Activated T-helper 2 cell treated with anti-CD3 and anti-CD28 coated beads, Interferon-gamma antibody, Interleukin-2, Interleukin-4, amounts not matched to agents 10 μg/mL and 5 μg/mL and 100 μg/mL, durations not matched to agents 14 hours and 24 hours and 36 hours (primary cell): ENCODE measurements at regions not wholly inside any gene's neighbourhood (a gene's known extent, or its start where the extent isn't known, plus 50 kb on each side); places are given as distances from the start of the nearest gene placed in this dataset.
"Not testable (repeated sequence)": the region's sequence is repeated elsewhere in the genome, so short reads cannot be mapped to it uniquely, and the experiment has no call there.

Experiments
- DNase-seq: peaks from one replicate; pipeline ENCODE4 v3.0.0; 2021; ENCODE audit warnings: low spot score
- H3K27ac Mint-ChIP-seq: one replicate; pipeline ENCODE4 v1.8.0; 2021; ENCODE audit warnings: mixed read lengths
- H3K27me3 Mint-ChIP-seq: one replicate; pipeline ENCODE4 v1.8.0; 2021; ENCODE audit warnings: low read depth, mixed read lengths
- H3K36me3 Mint-ChIP-seq: one replicate; pipeline ENCODE4 v1.8.0; 2021; ENCODE audit warnings: low read depth, mixed read lengths
- H3K4me1 Mint-ChIP-seq: one replicate; pipeline ENCODE4 v1.8.0; 2021; ENCODE audit warnings: low read depth, mixed read lengths
- H3K4me3 Mint-ChIP-seq: one replicate; pipeline ENCODE4 v1.8.0; 2021; ENCODE audit warnings: low read depth, mild to moderate bottlenecking, moderate library complexity, mixed read lengths
- H3K9me3 Mint-ChIP-seq: one replicate; pipeline ENCODE4 v1.8.0; 2021; ENCODE audit warnings: mixed read lengths
- intact Hi-C: fragments of 100-400 bp; cut with micrococcal nuclease; formaldehyde crosslinking; loops from one replicate; pipeline ENCODE4 v1.15.1; 2023

- no peak overlapping the region for H3K27ac Mint-ChIP-seq
- no peak overlapping the region for H3K4me3 Mint-ChIP-seq
- DNase-seq: no peak
- no peaks in the 10 kb centered on the region for H3K36me3 Mint-ChIP-seq
- intact Hi-C loops: no loop called here
- H3K4me1 Mint-ChIP-seq: no peaks in the 10 kb centered on the region
- no peaks in the 10 kb centered on the region for H3K9me3 Mint-ChIP-seq
- H3K27me3 Mint-ChIP-seq: no peaks in the 10 kb centered on the region
These were observed 199.7 kb upstream of the ATXN7L3B start for GRCh38 chr12:74337951-74338350.

- no peak for DNase-seq
- H3K36me3 Mint-ChIP-seq: no peaks in the 10 kb centered on the region
- no peaks in the 10 kb centered on the region for H3K9me3 Mint-ChIP-seq
- no peaks in the 10 kb centered on the region for H3K4me1 Mint-ChIP-seq
- intact Hi-C loops: no loop called here
- H3K4me3 Mint-ChIP-seq: no peak overlapping the region
- H3K27ac Mint-ChIP-seq: no peak overlapping the region
- H3K27me3 Mint-ChIP-seq: no peaks in the 10 kb centered on the region
These were observed 198.4 kb upstream of the ATXN7L3B start for GRCh38 chr12:74339211-74339610.

GRCh38 chr12:74349925-74350324 is 187.7 kb upstream of the ATXN7L3B start:
- no peak for DNase-seq
- intact Hi-C loops: no loop called here
- no peak overlapping the region for H3K4me3 Mint-ChIP-seq
- H3K9me3 Mint-ChIP-seq: no peaks in the 10 kb centered on the region
- H3K27ac Mint-ChIP-seq: no peak overlapping the region
- H3K4me1 Mint-ChIP-seq: no peaks in the 10 kb centered on the region
- no peaks in the 10 kb centered on the region for H3K27me3 Mint-ChIP-seq
- no peaks in the 10 kb centered on the region for H3K36me3 Mint-ChIP-seq

GRCh38 chr12:74365178-74365964 is 172.3 kb upstream of the ATXN7L3B start:
- Mint-ChIP-seq H3K4me1 (no peaks in the 10 kb centered on the region), H3K27ac (no peak overlapping the region), H3K4me3 (no peak overlapping the region), H3K9me3 (no peaks in the 10 kb centered on the region), H3K36me3 (no peaks in the 10 kb centered on the region), H3K27me3 (no peaks in the 10 kb centered on the region)
- DNase-seq: no peak
- intact Hi-C loops: no loop called here

GRCh38 chr12:74370608-74371216 is 166.9 kb upstream of the ATXN7L3B start:
- Mint-ChIP-seq H3K27me3 (no peaks in the 10 kb centered on the region), H3K4me3 (no peak overlapping the region), H3K36me3 (no peaks in the 10 kb centered on the region), H3K4me1 (no peaks in the 10 kb centered on the region), H3K27ac (no peak overlapping the region), H3K9me3 (no peaks in the 10 kb centered on the region)
- no peak for DNase-seq
- intact Hi-C loops: no loop called here

- Mint-ChIP-seq H3K27me3 (no peaks in the 10 kb centered on the region), H3K9me3 (no peaks in the 10 kb centered on the region), H3K4me1 (no peaks in the 10 kb centered on the region), H3K27ac (no peak overlapping the region), H3K4me3 (no peak overlapping the region), H3K36me3 (no peaks in the 10 kb centered on the region)
- no peak for DNase-seq
- intact Hi-C loops: no loop called here
These were observed 158.5 kb upstream of the ATXN7L3B start for GRCh38 chr12:74379114-74379513.

- DNase-seq: no peak
- intact Hi-C loops: no loop called here
- Mint-ChIP-seq H3K36me3 (no peaks in the 10 kb centered on the region), H3K4me1 (no peaks in the 10 kb centered on the region), H3K27me3 (no peaks in the 10 kb centered on the region), H3K4me3 (no peak overlapping the region), H3K9me3 (no peaks in the 10 kb centered on the region), H3K27ac (no peak overlapping the region)
These were observed 155.7 kb upstream of the ATXN7L3B start for GRCh38 chr12:74381958-74382357.

- DNase-seq: no peak
- Mint-ChIP-seq H3K4me3 (no peak overlapping the region), H3K27ac (no peak overlapping the region), H3K9me3 (no peaks in the 10 kb centered on the region), H3K27me3 (no peaks in the 10 kb centered on the region), H3K36me3 (no peaks in the 10 kb centered on the region), H3K4me1 (no peaks in the 10 kb centered on the region)
- intact Hi-C loops: no loop called here
These were observed 154.7 kb upstream of the ATXN7L3B start for GRCh38 chr12:74382983-74383382.

- Mint-ChIP-seq H3K36me3 (no peaks in the 10 kb centered on the region), H3K4me3 (no peak overlapping the region), H3K4me1 (no peaks in the 10 kb centered on the region), H3K27me3 (no peaks in the 10 kb centered on the region), H3K27ac (no peak overlapping the region), H3K9me3 (no peaks in the 10 kb centered on the region)
- DNase-seq: no peak
- intact Hi-C loops: no loop called here
These were observed 146.4 kb upstream of the ATXN7L3B start for GRCh38 chr12:74391283-74391682.

GRCh38 chr12:74393272-74393671 is 144.4 kb upstream of the ATXN7L3B start:
- no peaks in the 10 kb centered on the region for H3K36me3 Mint-ChIP-seq
- intact Hi-C loops: no loop called here
- no peak for DNase-seq
- no peaks in the 10 kb centered on the region for H3K9me3 Mint-ChIP-seq
- no peaks in the 10 kb centered on the region for H3K4me1 Mint-ChIP-seq
- no peak overlapping the region for H3K27ac Mint-ChIP-seq
- H3K27me3 Mint-ChIP-seq: no peaks in the 10 kb centered on the region
- no peak overlapping the region for H3K4me3 Mint-ChIP-seq

- Mint-ChIP-seq H3K4me3 (no peak overlapping the region), H3K4me1 (no peaks in the 10 kb centered on the region), H3K27ac (no peak overlapping the region), H3K36me3 (no peaks in the 10 kb centered on the region), H3K27me3 (no peaks in the 10 kb centered on the region), H3K9me3 (no peaks in the 10 kb centered on the region)
- no peak for DNase-seq
- intact Hi-C loops: no loop called here
These were observed 143.0 kb upstream of the ATXN7L3B start for GRCh38 chr12:74394647-74395046.

- no peak for DNase-seq
- no peaks in the 10 kb centered on the region for H3K9me3 Mint-ChIP-seq
- no peak overlapping the region for H3K27ac Mint-ChIP-seq
- H3K4me1 Mint-ChIP-seq: no peaks in the 10 kb centered on the region
- intact Hi-C loops: no loop called here
- no peak overlapping the region for H3K4me3 Mint-ChIP-seq
- H3K27me3 Mint-ChIP-seq: no peaks in the 10 kb centered on the region
- H3K36me3 Mint-ChIP-seq: no peaks in the 10 kb centered on the region
These were observed 136.6 kb upstream of the ATXN7L3B start for GRCh38 chr12:74401035-74401434.

- intact Hi-C loops: no loop called here
These were observed 135.7 kb upstream of the ATXN7L3B start for GRCh38 chr12:74401966-74402365.

GRCh38 chr12:74403221-74403470 is 134.5 kb upstream of the ATXN7L3B start:
- H3K27ac Mint-ChIP-seq, H3K27me3 Mint-ChIP-seq, DNase-seq, H3K4me1 Mint-ChIP-seq, H3K9me3 Mint-ChIP-seq, H3K4me3 Mint-ChIP-seq, intact Hi-C loops, H3K36me3 Mint-ChIP-seq: not testable (repeated sequence)

More at GRCh38 chr12:74401966-74402365, 135.7 kb upstream of the ATXN7L3B start:
- Mint-ChIP-seq H3K4me1 (no peaks in the 10 kb centered on the region), H3K9me3 (no peaks in the 10 kb centered on the region), H3K27me3 (no peaks in the 10 kb centered on the region), H3K27ac (no peak overlapping the region), H3K36me3 (no peaks in the 10 kb centered on the region), H3K4me3 (no peak overlapping the region)
- no peak for DNase-seq
